NCI-H345 (cell line): ENCODE measurements at regions not wholly inside any gene's neighbourhood (a gene's known extent, or its start where the extent isn't known, plus 50 kb on each side); places are given as distances from the start of the nearest gene placed in this dataset.
"Not testable (repeated sequence)": the region's sequence is repeated elsewhere in the genome, so short reads cannot be mapped to it uniquely, and the experiment has no call there.

Experiments
- DNase-seq: peaks from one replicate; lab custom pipeline; 2025; lab: John Stamatoyannopoulos, UW

GRCh38 chr4:128451270-128451905 lies 163.8 kb upstream of the PGRMC2 start:
- DNase-seq: no peak

- DNase-seq: no peak
These were observed 162.9 kb upstream of the PGRMC2 start for GRCh38 chr4:128450326-128451120.

DNA sequence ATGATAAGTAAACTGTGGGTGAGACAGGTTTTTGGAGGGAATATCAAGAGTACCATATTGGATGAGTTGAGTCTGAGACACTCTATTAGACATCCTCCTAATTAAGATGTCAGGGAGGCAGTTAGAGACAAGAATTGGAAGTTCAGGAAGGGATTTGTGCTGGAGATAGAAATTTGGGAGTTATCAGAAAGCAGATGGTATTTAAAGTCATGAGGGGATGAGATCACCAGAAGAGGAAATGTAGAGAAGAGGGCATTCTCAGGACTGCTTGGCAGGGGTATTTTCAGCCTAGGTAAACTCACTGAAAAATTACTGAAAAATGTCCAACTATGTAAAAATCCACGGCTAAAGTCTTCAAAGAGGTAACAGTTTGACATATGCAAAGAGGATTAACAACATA lies 161.6 kb upstream of the PGRMC2 start:
- no peak for DNase-seq

DNA sequence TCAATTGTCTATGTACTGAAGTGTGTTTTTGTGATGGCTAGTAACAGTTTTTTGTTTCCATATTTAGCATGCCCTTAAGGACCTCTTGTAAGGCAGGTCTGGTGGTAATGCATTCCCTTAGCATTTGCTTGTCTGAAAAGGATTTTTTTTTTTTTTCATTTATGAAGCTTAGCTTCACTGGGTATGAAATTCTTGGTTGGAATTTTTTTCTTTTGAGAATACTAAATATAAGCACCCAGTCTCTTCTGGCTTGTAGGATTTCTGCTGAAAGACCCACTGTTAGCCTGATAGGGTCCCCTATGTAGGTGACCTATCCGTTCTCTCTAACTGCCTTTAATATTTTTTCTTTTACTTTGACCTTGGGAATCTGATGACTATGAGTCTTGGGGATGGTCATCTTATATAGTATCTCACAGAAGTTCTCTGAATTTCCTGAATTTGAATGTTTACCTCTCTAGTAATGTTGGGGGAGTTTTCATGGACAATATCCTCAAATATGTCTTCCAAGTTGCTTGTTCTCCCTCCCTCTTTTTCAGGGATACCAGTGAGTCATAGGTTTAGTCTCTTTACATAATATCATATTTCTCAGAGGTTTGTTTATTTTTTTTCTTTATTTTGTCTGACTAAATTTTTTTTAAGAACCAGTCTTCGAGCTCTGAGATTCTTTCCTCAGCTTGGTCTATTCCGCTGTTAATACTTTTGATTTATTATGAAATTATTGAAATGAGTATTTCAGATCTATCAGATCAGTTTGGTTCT lies 157.1 kb upstream of the PGRMC2 start:
- DNase-seq: no peak

DNA sequence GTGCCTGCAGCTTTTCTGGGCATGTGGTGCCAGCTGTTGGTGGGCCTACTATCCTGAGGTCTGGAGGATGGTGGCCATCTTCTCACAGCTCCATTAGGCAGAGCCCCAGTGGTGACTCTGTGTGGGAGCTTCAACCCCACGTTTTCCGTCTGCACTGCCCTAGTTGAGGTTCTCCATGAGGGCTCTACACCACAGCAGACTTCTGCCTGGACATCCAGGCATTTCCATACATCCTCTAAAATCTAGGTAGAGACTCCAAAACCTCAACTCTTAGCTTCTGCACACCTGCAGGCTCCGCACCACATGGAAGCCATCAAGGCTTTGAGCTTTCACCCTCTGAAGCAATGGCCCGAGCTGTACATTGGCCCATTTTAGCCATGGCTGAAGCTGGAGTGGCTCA lies 153.3 kb upstream of the PGRMC2 start:
- DNase-seq: no peak

- DNase-seq: not testable (repeated sequence)
These were observed 149.4 kb upstream of the PGRMC2 start for GRCh38 chr4:128437023-128437422.

DNA sequence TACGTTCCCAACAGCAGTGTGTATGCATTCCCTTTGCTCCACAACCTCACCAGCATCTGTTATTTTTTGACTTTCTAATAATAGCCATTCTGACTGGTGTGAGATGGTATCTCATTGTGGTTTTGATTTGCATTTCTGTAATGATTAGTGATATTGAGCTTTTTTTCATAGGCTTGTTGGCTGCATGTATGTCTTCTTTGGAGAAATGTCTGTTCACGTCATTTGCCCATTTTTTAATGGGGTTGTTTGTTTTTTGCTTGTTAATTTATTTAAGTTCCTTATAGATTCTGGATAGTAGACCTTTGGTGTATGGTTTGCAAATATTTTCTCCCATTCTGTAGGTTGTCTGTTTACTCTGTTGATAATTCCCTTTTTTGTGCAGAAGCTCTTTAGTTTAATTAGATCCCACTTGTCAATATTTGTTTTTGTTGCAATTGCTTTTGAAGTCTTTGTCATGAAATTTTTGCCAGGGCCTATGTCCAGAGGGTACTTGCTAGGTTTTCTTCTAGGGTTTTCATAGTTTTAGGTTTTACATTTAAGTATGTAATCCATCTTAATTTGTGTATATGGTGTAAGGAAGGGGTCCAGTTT lies 141.5 kb upstream of the PGRMC2 start:
- not testable (repeated sequence) for DNase-seq

DNA sequence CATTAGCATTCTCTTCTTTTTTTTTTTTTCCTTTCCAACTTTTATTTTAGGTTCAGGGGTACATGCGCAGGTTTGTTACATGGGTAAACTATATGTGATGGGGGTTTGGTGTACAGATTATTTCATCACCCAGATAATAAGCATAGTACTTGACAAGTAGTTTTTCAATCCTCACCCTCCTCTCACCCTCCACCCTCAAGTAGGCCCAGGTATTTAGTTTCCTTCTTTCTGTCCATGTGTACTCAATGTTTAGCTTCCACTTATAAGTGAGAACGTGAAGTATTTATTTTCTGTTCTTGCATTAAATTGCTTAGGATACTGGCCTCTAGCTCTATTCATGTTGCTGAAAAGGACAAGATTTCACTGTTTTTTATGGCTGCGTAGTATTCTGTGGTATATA lies 140.8 kb upstream of the PGRMC2 start:
- no peak for DNase-seq

GRCh38 chr4:128427832-128428366 lies 140.3 kb upstream of the PGRMC2 start:
- no peak for DNase-seq

DNA sequence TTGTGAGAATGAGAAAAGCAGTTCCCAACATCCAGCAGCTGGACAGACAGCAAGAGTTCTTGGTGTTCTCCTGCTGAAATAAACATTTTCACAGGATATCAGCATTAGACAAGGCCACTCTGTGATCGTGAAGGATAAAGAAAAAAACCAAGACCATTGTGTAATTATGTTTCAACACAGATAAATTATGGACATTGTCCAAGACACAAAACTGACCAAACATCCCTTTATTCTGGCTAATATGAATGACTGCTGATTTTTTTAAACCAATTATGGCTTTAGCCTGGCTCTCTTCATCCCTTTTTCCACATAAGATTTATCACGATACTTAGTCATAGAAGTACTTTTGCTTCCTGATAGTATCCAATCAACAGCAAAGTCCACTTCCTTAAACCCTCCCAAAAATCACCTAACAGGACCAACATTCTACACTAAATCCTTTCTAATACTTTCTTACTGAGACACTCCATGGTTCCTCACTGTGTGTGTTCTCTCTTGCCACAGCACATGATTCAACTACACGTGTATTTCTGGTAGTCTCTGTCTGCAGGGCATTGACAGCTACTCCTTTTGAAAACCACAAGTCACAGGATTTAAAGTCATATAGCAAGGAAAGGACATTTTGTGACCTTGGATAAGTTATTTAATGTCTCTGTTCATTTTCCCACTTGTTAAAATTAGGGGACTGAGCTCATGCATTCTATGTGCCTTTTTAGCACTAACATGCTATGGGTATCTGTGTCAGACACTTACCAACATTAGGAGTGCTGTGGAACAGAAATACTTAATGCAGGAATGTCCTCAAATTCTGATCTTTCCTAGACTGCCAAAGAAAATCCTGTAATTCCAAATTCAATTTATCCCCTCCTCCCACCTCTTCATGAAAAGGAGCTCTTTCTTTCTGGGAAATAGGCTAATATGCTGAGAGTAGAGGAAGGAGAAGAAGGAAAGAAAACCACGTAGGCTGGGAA lies 137.2 kb upstream of the PGRMC2 start:
- DNase-seq: no peak

GRCh38 chr4:128422296-128422695 lies 134.7 kb upstream of the PGRMC2 start:
- not testable (repeated sequence) for DNase-seq

DNA sequence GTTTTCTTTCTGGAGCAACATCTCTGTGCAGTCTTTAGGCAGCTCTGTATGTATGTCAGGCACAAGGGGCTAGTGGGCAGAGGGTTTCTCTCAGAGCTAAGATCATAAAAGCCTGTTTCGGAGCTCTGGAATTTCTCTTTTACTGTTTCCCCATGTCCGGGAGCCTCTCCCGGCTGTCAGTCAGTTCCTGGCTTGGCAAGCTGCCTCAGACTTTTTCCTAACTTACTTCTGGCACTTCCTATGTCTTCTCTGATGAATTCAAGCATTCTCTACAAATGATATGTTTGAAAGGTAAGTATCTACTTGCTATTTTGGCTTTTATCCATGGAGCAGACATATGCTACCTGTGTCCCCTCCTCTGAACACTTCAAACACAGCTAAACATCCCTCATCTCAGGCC lies 129.3 kb upstream of the PGRMC2 start:
- DNase-seq: no peak

DNA sequence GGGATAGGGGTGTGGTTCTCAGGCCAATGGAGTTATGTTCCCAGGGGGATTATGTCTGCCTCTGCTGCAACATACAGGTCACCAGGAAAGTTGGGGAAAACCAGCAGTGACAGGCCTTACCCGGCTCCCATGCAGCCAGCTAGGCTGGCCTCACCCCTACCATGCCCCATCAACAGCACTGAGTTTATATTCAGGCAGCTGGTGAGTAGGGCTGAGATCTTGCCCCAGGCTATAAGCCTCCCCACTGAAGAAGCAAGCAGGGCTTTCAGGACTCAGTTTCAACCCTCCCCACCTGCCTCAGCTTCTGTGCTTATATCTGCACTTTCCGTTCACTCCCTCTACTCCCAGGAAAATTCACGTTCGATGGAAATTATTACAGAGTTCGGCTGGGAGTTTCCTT lies 122.4 kb upstream of the PGRMC2 start:
- DNase-seq: no peak

- no peak for DNase-seq
These were observed 116.0 kb upstream of the PGRMC2 start for GRCh38 chr4:128403586-128403985.

DNA sequence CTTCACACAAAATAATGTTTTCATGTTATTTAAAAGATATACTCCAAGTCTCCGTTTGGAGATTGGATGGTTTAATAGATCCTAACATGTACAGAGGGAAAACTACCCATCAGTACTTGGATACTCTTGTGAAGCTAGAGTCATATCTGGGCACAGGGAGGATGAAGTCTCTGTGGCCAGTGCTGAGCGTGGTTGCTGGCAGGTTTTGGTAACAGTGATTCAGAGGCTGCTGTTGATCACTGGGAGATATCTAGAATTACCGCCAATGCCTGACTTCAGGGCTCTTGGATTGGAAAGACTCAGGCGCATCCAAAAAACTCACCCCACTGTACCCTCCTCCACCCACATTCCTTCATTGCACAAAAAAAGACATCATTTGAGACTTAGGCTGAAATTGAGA lies 107.2 kb upstream of the PGRMC2 start:
- no peak for DNase-seq

DNA sequence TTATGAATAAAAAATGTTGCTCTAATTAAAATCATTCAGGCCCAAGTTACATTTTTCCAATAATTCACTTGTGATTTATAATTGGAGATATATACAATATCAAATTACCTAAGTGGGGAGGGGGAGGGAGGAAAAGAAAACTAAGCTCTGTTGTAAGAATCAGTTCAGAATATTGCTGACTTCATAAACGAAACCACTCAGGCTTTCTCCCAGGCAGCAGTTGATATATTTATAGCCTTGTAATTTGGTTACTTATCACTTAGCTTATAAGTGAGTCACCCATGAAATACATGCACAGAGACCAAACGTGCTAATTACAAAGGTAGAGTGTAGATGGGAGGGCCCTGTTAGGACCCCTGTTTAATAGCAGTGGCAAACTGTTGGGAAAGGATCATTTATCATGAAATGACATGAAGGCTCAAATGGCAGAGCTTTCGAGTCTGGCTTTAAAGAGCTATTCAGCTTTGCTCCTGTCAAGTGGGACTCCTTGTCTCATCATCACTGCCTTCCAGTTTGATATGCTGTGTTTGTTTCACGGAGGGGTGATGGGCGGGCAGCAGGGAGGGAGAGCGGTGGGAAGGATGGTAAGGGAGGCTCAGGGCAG lies 105.6 kb upstream of the PGRMC2 start:
- DNase-seq: peak; percentile 18

DNA sequence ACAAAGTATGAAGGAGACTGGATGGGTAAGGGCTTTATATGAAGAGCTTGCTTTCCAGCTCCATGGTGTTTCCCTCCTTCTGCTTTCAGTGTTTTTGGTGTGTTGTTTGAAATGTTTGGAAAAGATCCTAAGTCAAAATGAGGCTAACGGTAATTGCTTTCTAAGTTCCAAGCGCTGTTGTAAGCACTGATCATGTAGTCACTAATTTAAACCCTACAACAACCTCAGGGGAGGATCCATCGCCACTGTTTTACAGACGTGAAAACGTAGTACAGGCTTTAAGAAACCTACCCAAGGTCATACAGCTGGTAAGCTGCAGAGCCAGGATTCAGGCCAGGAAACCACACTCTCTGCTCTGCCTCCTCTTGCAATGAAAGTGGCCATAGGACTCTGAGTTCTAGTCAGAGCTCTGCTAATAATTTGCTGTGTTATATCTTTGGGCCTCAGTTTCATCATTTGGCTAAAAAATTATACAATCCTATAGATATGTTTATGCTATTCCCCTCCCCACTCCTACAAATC lies 102.9 kb upstream of the PGRMC2 start:
- no peak for DNase-seq

GRCh38 chr4:128388796-128389195 lies 101.2 kb upstream of the PGRMC2 start:
- no peak for DNase-seq

DNA sequence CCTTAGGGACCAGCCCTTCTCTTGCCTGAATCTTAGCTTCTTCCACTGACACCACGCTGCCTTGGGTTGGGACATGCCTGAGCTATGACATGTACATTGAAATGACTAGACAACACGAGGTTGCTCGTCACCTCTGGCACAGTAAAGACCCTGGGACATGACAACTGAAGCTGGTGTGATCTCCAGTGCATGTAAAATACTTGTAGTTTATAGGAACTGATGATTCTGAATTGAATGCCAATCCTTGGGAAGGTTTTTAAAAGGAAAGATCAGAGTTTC lies 100.7 kb upstream of the PGRMC2 start:
- DNase-seq: no peak

DNA sequence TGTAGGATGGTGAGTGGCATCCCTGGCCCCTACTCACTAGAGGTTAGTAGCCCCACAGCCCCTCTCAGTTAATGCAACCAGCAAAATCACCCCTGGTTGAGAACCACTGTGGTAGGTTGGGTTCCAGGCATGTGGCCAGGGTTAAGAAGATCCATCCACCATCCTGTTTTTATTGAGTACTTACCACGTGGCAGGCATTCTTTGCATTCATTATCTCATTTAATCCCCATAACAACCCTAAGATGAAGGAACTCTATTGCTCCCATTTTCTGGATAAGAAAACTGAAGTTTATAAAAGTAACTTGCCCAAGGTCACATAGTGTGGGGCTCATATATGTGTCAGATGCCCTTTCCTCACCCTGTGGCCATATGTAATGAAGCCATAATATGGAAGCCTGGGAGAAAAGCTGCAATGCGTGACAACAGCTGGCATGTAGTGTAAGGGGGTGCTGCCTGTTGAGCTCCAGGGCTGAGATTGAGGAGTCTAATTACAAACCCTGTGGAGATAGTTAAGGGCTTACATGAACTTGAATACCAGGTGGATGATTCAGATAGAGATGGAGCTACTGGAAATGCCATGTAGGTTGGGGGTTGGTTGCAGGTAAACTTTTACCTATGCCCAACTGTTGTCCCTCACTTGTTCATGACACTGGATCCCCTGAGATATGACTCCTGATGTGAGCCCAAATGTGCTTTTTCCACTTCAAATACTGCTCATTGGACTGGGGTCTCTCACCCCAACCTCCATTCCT lies 100.2 kb upstream of the PGRMC2 start:
- no peak for DNase-seq
